Stomach (tissue), 8 donors: ENCODE measurements at regions not wholly inside any gene's neighbourhood (a gene's known extent, or its start where the extent isn't known, plus 50 kb on each side); places are given as distances from the start of the nearest gene placed in this dataset.
A peak's percentile ranks its signal among the peaks of the same experiment; 100 is the strongest.

Experiments
- DNase-seq, 2 donors: peaks; one replicate each; pipeline versions ENCODE4 v3.0.0 to v3.0.0-alpha.2; 2013 to 2019
- H3K27ac ChIP-seq, 5 donors: fragments of 200-600 bp in 4 of 5; sonication (generic) in 4 of 5; one replicate each; pipeline ENCODE4 v1.5.1; 2013 to 2019; ENCODE audit warnings: mild to moderate bottlenecking in 1 of 5, moderate library complexity in 1 of 5
- H3K27me3 ChIP-seq, 3 donors: fragments of 200-600 bp; sonication (generic); one replicate each; pipeline ENCODE4 v1.5.1; 2017 to 2019; ENCODE audit warnings: mixed run types in 1 of 3
- H3K36me3 ChIP-seq, 4 donors: fragments of 200-600 bp; sonication (generic); 1 replicate in 3 of 4; 2 replicates in 1 of 4; pipeline ENCODE4 v1.5.1; 2016 to 2019
- H3K4me1 ChIP-seq, 4 donors: fragments of 200-600 bp; sonication (generic); one replicate each; pipeline ENCODE4 v1.5.1; 2016 to 2019
- H3K4me3 ChIP-seq, 4 donors: fragments of 200-600 bp; sonication (generic) in 3 of 4; one replicate each; pipeline ENCODE4 v1.5.1; 2016 to 2019; ENCODE audit warnings: mild to moderate bottlenecking in 1 of 4
- H3K9me3 ChIP-seq, 4 donors: fragments of 200-600 bp; sonication (generic); one replicate each; pipeline ENCODE4 v1.5.1; 2016 to 2019
- CTCF ChIP-seq, 7 experiments: fragments of 450-650 bp in 4 of 7; fragments of 200-600 bp in 3 of 7; sonication (generic) in 3 of 7; IDR thresholded peaks; one replicate each; pipeline ENCODE4 v1.5.1; 2016 to 2019; ENCODE audit warnings: antibody characterized with exemption in 7 of 7, control low read depth in 2 of 7, mild to moderate bottlenecking in 1 of 7
- EP300 ChIP-seq: sonication (generic); formaldehyde crosslinking; IDR thresholded peaks from one replicate; pipeline ENCODE4 v1.6.1; 2017; ENCODE audit warnings: antibody characterized with exemption
- POLR2A ChIP-seq, 4 donors: fragments of 450-650 bp; IDR thresholded peaks; one replicate each; pipeline ENCODE4 v1.6.1; 2016; ENCODE audit warnings: antibody characterized with exemption in 4 of 4, control low read depth in 2 of 4, mild to moderate bottlenecking in 1 of 4, moderate library complexity in 1 of 4
- POLR2AphosphoS5 ChIP-seq, 3 donors: sonication (generic); formaldehyde crosslinking; IDR thresholded peaks; one replicate each; pipeline ENCODE4 v1.6.1; 2016; ENCODE audit warnings: antibody characterized with exemption in 3 of 3
- WGBS, 5 donors: extraction: QIAGEN DNeasy Blood & Tissue Kit in 3 of 5; methylation state at CpG; one replicate each; pipeline versions ENCODE4 v1.1.5 to v1.1.7; 2013 to 2018; 5-methylcytosine and 5-hydroxymethylcytosine counted together
- intact Hi-C: fragments of 100-400 bp; cut with DNase I; formaldehyde crosslinking; loops from one replicate; pipeline ENCODE4 v1.15.1; 2023; ENCODE audit warnings: low total_unique reads
- donor health status: healthy with polysubstance abuse.
- donor health status: Bipolar disorder and iron deficiency.
- donor health status: healthy.

- intact Hi-C loops, result no loop called here
- no peak overlapping the region for H3K27ac ChIP-seq
- no peak for TF ChIP-seq POLR2AphosphoS5 (IDR thresholded peaks at IDR 0.05)
- TF ChIP-seq CTCF (IDR thresholded peaks at IDR 0.05), result no peak
- no peak for TF ChIP-seq EP300
- no peak for TF ChIP-seq POLR2A (IDR thresholded peaks at IDR 0.05)
Measured at GRCh38 chr1:88043834-88044233, 640.2 kb upstream of the PKN2 start.

GRCh38 chr1:88052167-88052566 is 631.9 kb upstream of the PKN2 start:
- Histone ChIP-seq H3K27me3 (no peaks in the 10 kb centered on the region), H3K27ac (no peak overlapping the region), H3K4me1 (no peaks in the 10 kb centered on the region), H3K9me3 (no peaks in the 10 kb centered on the region), H3K36me3 (no peaks in the 10 kb centered on the region), H3K4me3 (no peak overlapping the region)
- WGBS, 5 donors, result 55 to 94% (median 75%) methylated on average over 1 of the region's 1 CpG
- TF ChIP-seq CTCF (IDR thresholded peaks at IDR 0.05) (no peak), EP300 (no peak), POLR2AphosphoS5 (IDR thresholded peaks at IDR 0.05) (no peak), POLR2A (IDR thresholded peaks at IDR 0.05) (no peak)
- DNase-seq, result peak in 1 of 2 donors; percentile 19
- intact Hi-C loops, result no loop called here

More at GRCh38 chr1:88043834-88044233, 640.2 kb upstream of the PKN2 start:
- Histone ChIP-seq H3K4me3 (no peak overlapping the region), H3K9me3 (peaks cover 5 to 16% (median 12%) of the 10 kb centered on the region in 4 donors), H3K27me3 (no peaks in the 10 kb centered on the region), H3K4me1 (no peaks in the 10 kb centered on the region), H3K36me3 (no peaks in the 10 kb centered on the region)
- DNase-seq, result no peak

- Histone ChIP-seq H3K36me3 (no peaks in the 10 kb centered on the region), H3K4me1 (no peaks in the 10 kb centered on the region), H3K4me3 (no peak overlapping the region), H3K27me3 (no peaks in the 10 kb centered on the region), H3K9me3 (no peaks in the 10 kb centered on the region), H3K27ac (no peak overlapping the region)
- DNase-seq, result no peak
- WGBS, 5 donors, result 76 to 93% (median 86%) methylated on average over 2 of the region's 2 CpGs
- intact Hi-C loops, result no loop called here
- TF ChIP-seq POLR2A (IDR thresholded peaks at IDR 0.05), result no peak
- TF ChIP-seq POLR2AphosphoS5 (IDR thresholded peaks at IDR 0.05), result no peak
- TF ChIP-seq CTCF (IDR thresholded peaks at IDR 0.05), result no peak
Measured at GRCh38 chr1:88053065-88053464, 631.0 kb upstream of the PKN2 start.

DNA sequence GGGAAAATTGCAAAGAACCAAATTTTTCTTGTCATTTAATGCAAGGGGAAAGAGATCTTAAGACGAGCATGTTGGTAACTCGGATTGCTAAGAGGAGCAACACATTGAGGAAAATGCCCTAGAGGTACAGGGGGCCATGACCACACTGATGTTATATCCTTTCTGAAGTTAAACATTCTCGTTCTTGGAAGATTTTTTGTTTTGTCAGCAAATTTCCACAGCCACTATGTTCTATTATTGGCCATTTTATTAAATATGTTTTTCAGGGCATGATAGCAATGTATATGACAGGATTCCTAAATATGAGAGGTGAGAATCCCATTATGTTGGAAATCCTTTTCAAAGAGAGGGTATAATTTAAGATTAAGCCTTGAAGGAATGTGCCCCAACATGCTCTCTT is 627.2 kb upstream of the PKN2 start:
- TF ChIP-seq POLR2A (IDR thresholded peaks at IDR 0.05) (no peak), EP300 (no peak), CTCF (IDR thresholded peaks at IDR 0.05) (no peak), POLR2AphosphoS5 (IDR thresholded peaks at IDR 0.05) (no peak)
- 83 to 90% (median 86%) methylated on average over 3 of the region's 3 CpGs for WGBS, 5 donors
- Histone ChIP-seq H3K4me3 (no peak overlapping the region), H3K9me3 (no peaks in the 10 kb centered on the region), H3K27ac (no peak overlapping the region), H3K27me3 (no peaks in the 10 kb centered on the region), H3K4me1 (peaks cover 0 to 8% (median 2%) of the 10 kb centered on the region in 4 donors), H3K36me3 (no peaks in the 10 kb centered on the region)
- DNase-seq, result no peak
- intact Hi-C loops, result no loop called here
